GM23338 (cell line): ENCODE measurements at regions not wholly inside any gene's neighbourhood (a gene's known extent, or its start where the extent isn't known, plus 50 kb on each side); places are given as distances from the start of the nearest gene placed in this dataset.

ENCODE experiments used
- ATAC-seq: fragments of 200-7000 bp; cut with Tn5 transposase; 3 replicates; pipeline ENCODE4 v1.9.1; 2020
- DNase-seq: peaks from one replicate; pipeline ENCODE4 v3.0.0-alpha.2; 2015; ENCODE audit warnings: low spot score
- H2AFZ ChIP-seq: fragments of 200-600 bp; sonication (generic); 2 replicates; pipeline ENCODE4 v1.8.0; 2016; ENCODE audit warnings: antibody characterized with exemption, mild to moderate bottlenecking, moderate library complexity
- H3F3A ChIP-seq: fragments of 200-600 bp; sonication (generic); replicated peaks from 2 replicates; pipeline ENCODE4 v1.8.0; 2017; ENCODE audit warnings: antibody characterized with exemption, mixed run types, low read depth
- H3K27ac ChIP-seq: fragments of 200-600 bp; sonication (generic); 2 replicates; pipeline ENCODE4 v1.6.1; 2016; ENCODE audit warnings: low read depth
- H3K27me3 ChIP-seq: fragments of 200-600 bp; sonication (generic); 2 replicates; pipeline ENCODE4 v1.8.0; 2016; ENCODE audit warnings: mild to moderate bottlenecking, mixed run types, moderate library complexity; ENCODE audit not compliant: insufficient read depth
- H3K36me3 ChIP-seq: fragments of 200-600 bp; sonication (generic); 2 replicates; pipeline ENCODE4 v1.8.0; 2016; ENCODE audit warnings: mild to moderate bottlenecking; ENCODE audit not compliant: insufficient read depth
- H3K4me1 ChIP-seq: fragments of 200-600 bp; sonication (generic); 2 replicates; pipeline ENCODE4 v1.8.0; 2016; ENCODE audit warnings: mild to moderate bottlenecking, moderate library complexity; ENCODE audit not compliant: insufficient read depth
- H3K4me2 ChIP-seq: fragments of 200-600 bp; sonication (generic); 2 replicates; pipeline ENCODE4 v1.7.1; 2017; ENCODE audit warnings: mixed run types
- H3K4me3 ChIP-seq: fragments of 200-600 bp; sonication (generic); 2 replicates; pipeline ENCODE4 v1.6.1; 2016; ENCODE audit warnings: mixed run types
- H3K79me2 ChIP-seq: fragments of 200-600 bp; sonication (generic); replicated peaks from 2 replicates; pipeline ENCODE4 v1.8.0; 2017; ENCODE audit warnings: mild to moderate bottlenecking; ENCODE audit not compliant: insufficient read depth
- H3K9me2 ChIP-seq: fragments of 200-600 bp; sonication (generic); 2 replicates; pipeline ENCODE4 v1.8.0; 2017; ENCODE audit not compliant: insufficient read depth
- H4K20me1 ChIP-seq: fragments of 200-600 bp; sonication (generic); replicated peaks from 2 replicates; pipeline ENCODE4 v1.8.0; 2017; ENCODE audit warnings: mild to moderate bottlenecking; ENCODE audit not compliant: insufficient read depth
- H3K27ac Mint-ChIP-seq: 2 replicates; pipeline ENCODE4 v1.8.0; 2020; ENCODE audit warnings: inconsistent platforms, mild to moderate bottlenecking, moderate library complexity, mixed read lengths
- H3K27me3 Mint-ChIP-seq: 3 replicates; pipeline ENCODE4 v1.8.0; 2022; ENCODE audit warnings: low read depth, mild to moderate bottlenecking, moderate library complexity, mixed read lengths, inconsistent platforms; ENCODE audit not compliant: insufficient read depth, poor library complexity
- H3K36me3 Mint-ChIP-seq: 3 replicates; pipeline ENCODE4 v1.8.0; 2021; ENCODE audit warnings: low read depth, mild to moderate bottlenecking, inconsistent platforms, moderate library complexity, mixed read lengths
- H3K4me1 Mint-ChIP-seq: 3 replicates; pipeline ENCODE4 v1.8.0; 2020; ENCODE audit warnings: mild to moderate bottlenecking, inconsistent platforms, mixed read lengths
- H3K4me3 Mint-ChIP-seq: 3 replicates; pipeline ENCODE4 v1.8.0; 2021; ENCODE audit warnings: moderate library complexity, mild to moderate bottlenecking, inconsistent platforms, mixed read lengths
- H3K9me3 Mint-ChIP-seq: 3 replicates; pipeline ENCODE4 v1.8.0; 2020; ENCODE audit warnings: moderate library complexity, mild to moderate bottlenecking, inconsistent platforms, mixed read lengths
- CREB1 ChIP-seq: fragments of 250-450 bp; sonication (Bioruptor Pico); IDR thresholded peaks from 2 replicates; pipeline ENCODE4 v1.5.0; 2020; ENCODE audit warnings: low read depth, mild to moderate bottlenecking, moderate library complexity
- CTCF ChIP-seq, 2 experiments: fragments of 200-600 bp in 1 of 2; sonication (generic) in 1 of 2; conservative IDR thresholded peaks; 2 replicates each; pipeline versions ENCODE4 v1.5.1 to v1.6.1; 2016 to 2017; ENCODE audit warnings: antibody characterized with exemption in 2 of 2, low read depth in 2 of 2, mild to moderate bottlenecking in 2 of 2, moderate library complexity in 1 of 2
- ETS1 ChIP-seq: IDR thresholded peaks from 2 replicates; pipeline ENCODE4 v1.6.1; 2016; ENCODE audit warnings: antibody characterized with exemption
- EZH2 ChIP-seq: fragments of 200-600 bp; sonication (generic); IDR thresholded peaks from one replicate; pipeline ENCODE4 v1.8.0; 2017; ENCODE audit warnings: antibody characterized with exemption, mild to moderate bottlenecking, low read depth; ENCODE audit not compliant: unreplicated experiment
- EZH2phosphoT487 ChIP-seq: fragments of 200-600 bp; sonication (generic); IDR thresholded peaks from one replicate; pipeline ENCODE4 v1.8.1; 2018; ENCODE audit warnings: antibody characterized with exemption; ENCODE audit not compliant: unreplicated experiment
- JUNB ChIP-seq: IDR thresholded peaks from one replicate; pipeline ENCODE4 v1.6.1; 2016; ENCODE audit warnings: antibody characterized with exemption; ENCODE audit not compliant: unreplicated experiment
- NANOG ChIP-seq: IDR thresholded peaks from 2 replicates; pipeline ENCODE4 v1.6.1; 2016; ENCODE audit warnings: antibody characterized with exemption, borderline replicate concordance
- POLR2AphosphoS5 ChIP-seq: IDR thresholded peaks from 2 replicates; pipeline ENCODE4 v1.6.1; 2016; ENCODE audit warnings: antibody characterized with exemption, low read depth
- REST ChIP-seq: IDR thresholded peaks from one replicate; pipeline ENCODE4 v1.6.1; 2018; ENCODE audit warnings: antibody characterized with exemption; ENCODE audit not compliant: unreplicated experiment
- STAT1 ChIP-seq: IDR thresholded peaks from one replicate; pipeline ENCODE4 v1.6.1; 2016; ENCODE audit warnings: antibody characterized with exemption; ENCODE audit not compliant: unreplicated experiment
- ZNF114 ChIP-seq: fragments of 250-450 bp; sonication (Bioruptor Pico); IDR thresholded peaks from 2 replicates; pipeline ENCODE4 v1.5.0; 2020; ENCODE audit warnings: mild to moderate bottlenecking, moderate library complexity
- ZNF331 ChIP-seq: fragments of 250-450 bp; sonication (Bioruptor Pico); IDR thresholded peaks from 2 replicates; pipeline ENCODE4 v1.5.0; 2020; ENCODE audit warnings: low read depth, mild to moderate bottlenecking, moderate library complexity
- ZNF462 ChIP-seq: fragments of 250-450 bp; sonication (Bioruptor Pico); IDR thresholded peaks from 2 replicates; pipeline ENCODE4 v1.5.0; 2020; ENCODE audit warnings: mild to moderate bottlenecking, moderate library complexity

- H3K4me1 ChIP-seq: no peaks in the 10 kb centered on the region
- DNase-seq (no peak), ATAC-seq (no peak)
- no peak overlapping the region for H3K4me3 ChIP-seq
- TF ChIP-seq ZNF331 (CRISPR knock-in tag): no peak
- TF ChIP-seq POLR2AphosphoS5: no peak
- TF ChIP-seq CREB1 (CRISPR knock-in tag): no peak
- no peak for TF ChIP-seq ZNF462 (CRISPR knock-in tag)
- TF ChIP-seq ETS1: no peak
- TF ChIP-seq CTCF (conservative IDR thresholded peaks at IDR 0.05; ENCODE audit: low read depth in 2 of 2): no peak
- no peak for TF ChIP-seq EZH2
- no peak for TF ChIP-seq ZNF114
- TF ChIP-seq NANOG: no peak
- no peak for TF ChIP-seq STAT1
- TF ChIP-seq REST: no peak
- no peak for TF ChIP-seq EZH2phosphoT487
- no peak for TF ChIP-seq JUNB
- Mint-ChIP-seq H3K4me3 (no peak overlapping the region), H3K9me3 (peaks cover 3% of the 10 kb centered on the region), H3K4me1 (no peaks in the 10 kb centered on the region), H3K27me3 (no peaks in the 10 kb centered on the region), H3K27ac (no peak overlapping the region), H3K36me3 (peaks cover 3% of the 10 kb centered on the region; the same call in 1 of the 3 replicates)
- no peaks in the 10 kb centered on the region; the same call in 1 of the 2 replicates for H3K36me3 ChIP-seq
- no peaks in the 10 kb centered on the region for H3K9me2 ChIP-seq
- no peaks in the 10 kb centered on the region for H3K79me2 ChIP-seq
- no peak overlapping the region for H2AFZ ChIP-seq
- no peaks in the 10 kb centered on the region for H3K27me3 ChIP-seq
- no peak overlapping the region for H3K4me2 ChIP-seq
- H3K27ac ChIP-seq: no peak overlapping the region
- H3F3A ChIP-seq: no peaks in the 10 kb centered on the region
- no peaks in the 10 kb centered on the region for H4K20me1 ChIP-seq
Observed at GRCh38 chr20:56903858-56904257, 274.8 kb downstream of the TFAP2C start.
